ENCODE measurements at regions not wholly inside any gene's neighbourhood (a gene's known extent, or its start where the extent isn't known, plus 50 kb on each side); places are given as distances from the start of the nearest gene placed in this dataset.
"Not testable (repeated sequence)": the region's sequence is repeated elsewhere in the genome, so short reads cannot be mapped to it uniquely, and the experiment has no call there.

DNA sequence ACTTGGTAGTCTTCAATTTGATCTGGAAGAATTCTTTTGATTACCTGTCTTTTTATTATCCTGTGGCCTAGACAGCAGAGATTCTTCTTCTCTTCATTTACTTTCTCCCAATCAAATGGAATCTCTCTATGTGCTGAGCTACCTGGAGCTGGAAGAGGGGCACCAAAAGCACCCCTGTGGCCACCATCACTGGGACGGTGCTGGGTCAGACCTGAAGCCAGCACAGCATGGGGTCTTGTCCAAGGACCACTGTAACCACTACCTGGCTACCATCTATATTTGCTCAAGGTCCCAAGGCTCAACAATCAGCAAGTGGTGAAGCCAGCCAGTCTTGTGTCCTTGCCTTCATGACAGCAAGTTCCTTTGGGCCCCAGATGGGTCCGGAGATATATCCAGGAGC lies 186.6 kb downstream of the JRKL start:
- no peak for DNase-seq (ENCODE audit: low read depth, low spot score)
- in situ Hi-C loops (cut with HindIII; ENCODE audit: low pct_unique_long_range_greater_than_20kb, low sequenced_read_pairs), result no loop called here

- in situ Hi-C loops (cut with HindIII; ENCODE audit: low pct_unique_long_range_greater_than_20kb, low sequenced_read_pairs), result no loop called here
- no peak for DNase-seq (ENCODE audit: low read depth, low spot score)
Observed at GRCh38 chr11:96578379-96578778, 188.6 kb downstream of the JRKL start.

- no peak for DNase-seq (ENCODE audit: low read depth, low spot score)
- in situ Hi-C loops (cut with HindIII; ENCODE audit: low pct_unique_long_range_greater_than_20kb, low sequenced_read_pairs), result no loop called here
Observed at GRCh38 chr11:96579656-96580055, 189.8 kb downstream of the JRKL start.

DNA sequence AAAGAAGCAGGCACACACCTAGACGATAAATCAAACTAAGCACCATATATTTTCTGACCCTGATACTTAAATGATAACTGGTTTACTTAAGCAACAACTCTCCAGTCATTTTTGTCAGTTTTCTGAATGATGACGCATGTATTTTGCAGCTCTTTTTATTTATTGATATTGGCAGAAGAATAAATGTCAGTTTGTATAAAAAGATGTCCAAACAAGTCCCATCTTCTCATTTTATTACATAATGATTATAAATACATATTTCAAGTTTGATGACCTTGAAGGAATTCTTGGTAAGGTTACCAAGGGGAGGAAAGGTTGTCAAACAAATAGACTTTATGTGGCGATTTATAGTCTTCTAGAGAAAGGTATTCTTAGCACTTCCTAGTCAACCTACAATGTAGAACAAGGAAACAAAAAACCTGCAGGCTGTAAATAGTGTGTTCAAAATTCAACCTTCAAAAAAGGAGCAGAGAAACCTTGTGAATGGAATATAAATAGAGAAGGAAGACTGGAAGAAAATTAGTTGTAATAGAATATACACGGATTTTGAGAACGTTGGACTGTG lies 190.7 kb downstream of the JRKL start:
- no peak for DNase-seq (ENCODE audit: low read depth, low spot score)
- in situ Hi-C loops (cut with HindIII; ENCODE audit: low pct_unique_long_range_greater_than_20kb, low sequenced_read_pairs), result no loop called here

DNA sequence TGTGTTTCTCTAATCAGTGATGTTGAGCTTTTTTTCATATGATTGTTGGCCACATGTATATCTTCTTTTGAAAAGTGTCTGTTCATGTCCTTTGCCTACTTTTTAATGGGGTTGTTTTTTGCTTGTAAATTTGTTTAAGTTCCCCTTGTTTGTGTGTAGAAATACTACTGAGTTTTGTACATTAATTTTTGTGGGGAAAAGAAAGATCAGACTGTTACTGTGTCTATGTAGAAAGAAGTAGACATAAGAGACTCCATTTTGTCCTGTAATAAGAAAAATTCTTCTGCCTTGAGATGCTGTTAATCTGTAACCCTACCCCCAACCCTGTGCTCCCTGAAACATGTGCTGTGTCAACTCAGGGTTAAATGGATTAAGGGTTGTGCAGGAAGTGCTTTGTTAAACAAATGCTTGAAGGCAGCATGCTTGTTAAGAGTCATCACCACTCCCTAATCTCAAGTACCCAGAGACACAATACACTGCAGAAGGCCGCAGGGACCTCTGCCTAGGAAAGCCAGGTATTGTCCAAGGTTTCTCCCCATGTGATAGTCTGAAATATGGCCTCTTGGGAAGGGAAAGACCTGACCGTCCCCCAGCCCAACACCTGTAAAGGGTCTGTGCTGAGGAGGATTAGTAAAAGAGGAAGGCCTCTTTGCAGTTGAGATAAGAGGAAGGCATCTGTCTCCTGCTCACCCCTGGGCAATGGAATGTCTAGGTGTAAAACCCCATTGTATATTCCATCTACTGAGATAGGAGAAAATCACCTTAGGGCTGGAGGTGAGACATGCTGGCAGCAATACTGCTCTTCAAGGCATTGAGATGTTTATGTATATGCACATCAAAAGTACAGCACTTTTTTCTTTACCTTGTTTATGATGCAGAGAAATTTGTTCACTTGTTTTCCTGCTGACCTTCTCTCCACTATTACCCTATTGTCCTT lies 196.4 kb downstream of the JRKL start:
- DNase-seq (ENCODE audit: low read depth, low spot score); in situ Hi-C loops (cut with HindIII; ENCODE audit: low pct_unique_long_range_greater_than_20kb, low sequenced_read_pairs): not testable (repeated sequence)

GRCh38 chr11:96588793-96589192 lies 199.0 kb downstream of the JRKL start:
- in situ Hi-C loops (cut with HindIII; ENCODE audit: low pct_unique_long_range_greater_than_20kb, low sequenced_read_pairs); DNase-seq (ENCODE audit: low read depth, low spot score): not testable (repeated sequence)

GRCh38 chr11:96595011-96595410 lies 205.2 kb downstream of the JRKL start:
- in situ Hi-C loops (cut with HindIII; ENCODE audit: low pct_unique_long_range_greater_than_20kb, low sequenced_read_pairs), result no loop called here
- DNase-seq (ENCODE audit: low read depth, low spot score), result no peak

DNA sequence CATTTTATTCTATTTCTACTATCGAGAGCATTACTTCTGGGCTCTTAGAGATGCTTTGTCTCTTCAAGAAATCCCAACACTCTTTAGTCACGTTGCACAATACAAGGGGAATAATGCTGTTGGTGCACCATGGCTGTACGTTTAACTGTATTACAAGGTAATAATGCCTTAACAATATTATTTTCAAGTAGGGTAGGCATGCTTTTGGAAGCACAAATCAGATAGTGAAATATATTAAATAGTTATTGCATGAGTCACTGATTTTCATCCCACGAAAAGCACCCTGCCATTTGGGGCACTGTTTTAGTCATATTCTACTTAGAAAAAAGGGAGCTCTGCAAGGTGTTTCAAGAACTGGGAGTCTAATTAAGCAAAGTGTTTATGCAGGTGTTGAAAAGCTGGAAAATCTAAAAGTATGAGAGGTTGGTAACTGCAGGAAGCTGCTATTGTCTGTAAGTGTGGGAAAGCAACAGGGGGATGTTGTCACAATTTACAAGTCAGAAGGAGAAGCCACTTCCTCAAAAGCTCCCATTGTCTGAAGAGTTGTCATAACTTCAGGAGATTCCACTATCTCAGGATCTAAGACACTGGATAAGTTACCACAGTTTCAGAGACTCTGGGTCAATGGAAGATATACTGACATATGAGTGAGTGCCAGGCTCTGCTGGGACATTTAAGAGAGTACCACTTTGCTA lies 218.2 kb downstream of the JRKL start:
- no peak for DNase-seq (ENCODE audit: low read depth, low spot score)
- in situ Hi-C loops (cut with HindIII; ENCODE audit: low pct_unique_long_range_greater_than_20kb, low sequenced_read_pairs), result no loop called here

GRCh38 chr11:96614101-96614500 lies 224.3 kb downstream of the JRKL start:
- no peak for DNase-seq (ENCODE audit: low read depth, low spot score)
- in situ Hi-C loops (cut with HindIII; ENCODE audit: low pct_unique_long_range_greater_than_20kb, low sequenced_read_pairs), result no loop called here

- DNase-seq (ENCODE audit: low read depth, low spot score), result no peak
- in situ Hi-C loops (cut with HindIII; ENCODE audit: low pct_unique_long_range_greater_than_20kb, low sequenced_read_pairs), result no loop called here
Observed at GRCh38 chr11:96614846-96615245, 225.0 kb downstream of the JRKL start.

DNA sequence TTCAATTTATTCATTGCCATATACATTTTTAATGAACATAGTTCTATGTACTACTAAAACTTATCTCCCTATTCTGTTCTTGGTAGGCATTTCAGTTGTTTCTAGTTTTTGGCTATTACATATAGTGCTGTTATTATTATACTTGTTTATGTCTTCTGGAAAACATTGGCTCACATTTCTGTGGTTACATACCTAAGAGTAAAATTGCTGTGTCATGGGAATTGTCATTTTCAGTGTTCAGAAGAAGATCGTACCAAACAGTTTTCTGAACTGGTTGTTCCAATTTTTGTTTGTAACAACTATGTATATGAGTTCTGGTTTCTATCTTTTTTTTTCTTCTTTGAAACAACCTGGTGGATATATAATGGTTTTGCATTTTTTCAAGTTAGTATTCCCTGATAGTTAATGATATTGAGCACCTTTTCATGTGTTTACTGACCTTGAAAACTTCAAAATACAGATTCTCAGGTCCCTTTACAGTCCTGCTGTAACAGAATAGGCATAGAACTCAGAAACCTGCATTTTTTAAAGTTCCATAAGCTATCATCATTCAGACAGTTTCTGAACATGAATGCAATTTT lies 230.7 kb downstream of the JRKL start:
- DNase-seq (ENCODE audit: low read depth, low spot score), result no peak
- in situ Hi-C loops (cut with HindIII; ENCODE audit: low pct_unique_long_range_greater_than_20kb, low sequenced_read_pairs), result no loop called here

GRCh38 chr11:96621161-96621560 lies 231.3 kb downstream of the JRKL start:
- in situ Hi-C loops (cut with HindIII; ENCODE audit: low pct_unique_long_range_greater_than_20kb, low sequenced_read_pairs), result no loop called here
- DNase-seq (ENCODE audit: low read depth, low spot score), result no peak

GRCh38 chr11:96622026-96622634 lies 232.3 kb downstream of the JRKL start:
- no peak for DNase-seq (ENCODE audit: low read depth, low spot score)
- in situ Hi-C loops (cut with HindIII; ENCODE audit: low pct_unique_long_range_greater_than_20kb, low sequenced_read_pairs), result no loop called here

DNA sequence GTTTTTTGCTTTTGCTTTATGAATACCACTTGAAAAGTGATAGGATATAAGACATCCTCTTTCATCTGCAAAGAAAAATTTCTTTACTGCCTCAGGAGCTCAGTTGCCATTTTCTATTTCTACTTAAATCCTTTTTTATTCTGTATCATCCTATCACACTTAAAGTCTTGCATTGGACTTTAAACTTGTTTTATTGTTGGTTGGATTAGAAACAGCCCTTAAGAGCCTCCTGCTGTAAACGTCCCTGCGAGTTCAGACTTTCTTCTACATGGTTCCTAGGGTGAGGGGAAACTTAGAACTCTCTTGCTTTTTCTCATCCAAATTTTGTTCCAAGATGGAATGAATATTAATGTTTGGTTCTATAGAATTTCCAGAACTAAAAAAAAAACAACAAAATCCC lies 234.3 kb downstream of the JRKL start:
- in situ Hi-C loops (cut with HindIII; ENCODE audit: low pct_unique_long_range_greater_than_20kb, low sequenced_read_pairs), result no loop called here
- DNase-seq (ENCODE audit: low read depth, low spot score), result no peak

GRCh38 chr11:96627376-96627775 lies 237.6 kb downstream of the JRKL start:
- in situ Hi-C loops (cut with HindIII; ENCODE audit: low pct_unique_long_range_greater_than_20kb, low sequenced_read_pairs), result no loop called here
- no peak for DNase-seq (ENCODE audit: low read depth, low spot score)

DNA sequence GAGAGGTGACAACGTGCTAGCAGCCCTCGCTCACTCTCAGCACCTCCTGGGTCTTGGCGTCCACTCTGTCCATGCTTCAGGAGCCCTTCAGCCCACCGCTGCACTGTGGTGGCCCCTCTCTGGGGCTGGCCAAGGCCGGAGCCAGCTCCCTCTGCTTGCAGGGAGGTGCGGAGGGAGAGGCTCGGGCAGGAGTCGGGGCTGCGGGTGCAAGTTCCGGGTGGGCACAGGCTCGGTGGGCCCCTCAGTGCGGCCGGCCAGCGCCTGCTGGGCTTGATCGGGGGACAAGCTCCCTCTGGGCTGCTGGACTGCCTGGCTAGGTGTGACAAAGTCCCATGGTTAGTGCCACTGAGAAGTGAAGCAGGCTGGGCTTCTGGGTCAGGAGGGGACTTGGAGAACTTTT lies 245.8 kb downstream of the JRKL start:
- DNase-seq (ENCODE audit: low read depth, low spot score), result no peak
- in situ Hi-C loops (cut with HindIII; ENCODE audit: low pct_unique_long_range_greater_than_20kb, low sequenced_read_pairs), result no loop called here

GRCh38 chr11:96641261-96641660 lies 251.4 kb downstream of the JRKL start:
- no peak for DNase-seq (ENCODE audit: low read depth, low spot score)
- in situ Hi-C loops (cut with HindIII; ENCODE audit: low pct_unique_long_range_greater_than_20kb, low sequenced_read_pairs), result no loop called here

DNA sequence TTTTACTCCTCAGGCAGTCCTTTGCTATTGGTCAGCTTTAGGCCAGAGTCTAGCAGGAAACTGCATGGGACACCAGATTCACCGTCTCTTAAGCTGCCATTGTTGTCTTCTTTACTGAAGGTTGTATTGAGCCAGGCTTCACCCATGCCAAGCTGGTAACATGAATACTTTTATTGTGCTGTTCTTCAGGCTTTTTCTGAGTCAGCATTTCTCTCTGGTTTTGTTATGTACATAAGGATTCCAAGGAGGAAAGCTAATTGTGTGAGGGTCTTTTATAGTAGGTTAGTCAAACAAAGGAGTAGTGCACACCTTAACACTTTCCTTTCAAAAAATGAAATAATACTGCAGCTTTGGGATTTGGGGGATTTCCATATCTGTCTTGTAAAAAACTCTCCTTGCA lies 252.8 kb downstream of the JRKL start:
- peak; percentile 4 for DNase-seq (ENCODE audit: low read depth, low spot score)
- in situ Hi-C loops (cut with HindIII; ENCODE audit: low pct_unique_long_range_greater_than_20kb, low sequenced_read_pairs), result no loop called here
